Inflammatory macrophage treated with lipopolysaccharide for 1 hour (primary cell): ENCODE measurements at regions not wholly inside any gene's neighbourhood (a gene's known extent, or its start where the extent isn't known, plus 50 kb on each side); places are given as distances from the start of the nearest gene placed in this dataset.
"Not testable (repeated sequence)": the region's sequence is repeated elsewhere in the genome, so short reads cannot be mapped to it uniquely, and the experiment has no call there.

Source experiments
- DNase-seq, 2 donors: peaks; one replicate each; pipeline ENCODE4 v3.0.0-alpha.2; 2020 to 2022

DNA sequence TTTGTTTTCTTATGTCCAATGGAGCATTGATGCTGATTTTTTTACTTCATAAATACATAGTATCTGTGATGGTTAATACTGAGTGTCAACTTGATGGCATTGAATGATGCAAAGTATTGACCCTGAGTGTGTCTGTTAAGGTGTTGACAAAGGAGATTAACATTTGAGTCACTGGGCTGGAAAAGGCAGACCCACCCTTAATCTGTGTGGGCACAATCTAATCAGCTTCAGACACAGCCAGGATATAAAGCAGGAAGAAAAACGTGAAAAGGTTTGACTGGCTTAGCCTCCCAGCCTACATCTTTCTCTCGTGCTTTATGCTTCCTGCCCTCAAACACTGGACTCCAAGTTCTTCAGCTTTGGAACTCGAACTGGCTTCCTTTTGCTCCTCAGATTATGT lies 230.6 kb upstream of the SPRY1 start:
- no peak for DNase-seq

DNA sequence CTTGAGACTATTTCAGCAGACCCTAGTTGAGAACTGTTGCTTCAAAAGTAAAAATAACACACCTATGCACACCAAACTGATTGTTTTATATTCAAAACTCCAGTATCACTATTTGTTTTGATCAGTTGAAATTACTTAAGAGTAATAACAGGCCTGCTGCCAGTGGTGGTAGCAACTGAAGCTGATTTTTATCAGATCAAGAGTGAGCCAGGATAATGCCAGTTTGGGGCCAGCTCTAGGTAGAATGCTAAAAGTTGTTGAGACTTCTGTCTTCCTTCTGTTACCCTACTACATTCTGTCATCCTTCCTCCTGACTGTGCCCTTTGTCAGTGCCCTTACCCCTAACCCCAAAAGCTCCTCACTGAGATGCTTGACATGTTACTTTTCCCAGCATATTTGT lies 228.7 kb upstream of the SPRY1 start:
- DNase-seq: no peak

DNA sequence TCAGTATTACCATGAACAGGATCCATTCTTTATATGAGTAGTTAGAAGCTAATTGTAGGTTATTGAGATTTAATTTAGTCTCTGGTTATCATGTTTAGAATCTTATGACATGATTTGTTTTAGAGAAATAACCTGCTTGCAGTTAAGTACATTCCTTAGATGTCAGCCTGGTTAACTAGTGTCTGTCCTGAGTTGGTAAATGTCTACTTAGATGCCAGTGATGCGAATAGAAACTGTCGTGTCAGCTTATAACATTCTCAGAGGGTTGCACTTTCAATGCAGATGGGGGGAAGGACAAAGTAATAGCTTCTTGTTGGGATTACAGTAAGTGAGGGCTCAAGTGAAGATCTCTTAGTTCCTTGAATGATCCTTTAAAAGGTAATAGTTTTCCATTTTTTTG lies 227.8 kb upstream of the SPRY1 start:
- DNase-seq: no peak

DNA sequence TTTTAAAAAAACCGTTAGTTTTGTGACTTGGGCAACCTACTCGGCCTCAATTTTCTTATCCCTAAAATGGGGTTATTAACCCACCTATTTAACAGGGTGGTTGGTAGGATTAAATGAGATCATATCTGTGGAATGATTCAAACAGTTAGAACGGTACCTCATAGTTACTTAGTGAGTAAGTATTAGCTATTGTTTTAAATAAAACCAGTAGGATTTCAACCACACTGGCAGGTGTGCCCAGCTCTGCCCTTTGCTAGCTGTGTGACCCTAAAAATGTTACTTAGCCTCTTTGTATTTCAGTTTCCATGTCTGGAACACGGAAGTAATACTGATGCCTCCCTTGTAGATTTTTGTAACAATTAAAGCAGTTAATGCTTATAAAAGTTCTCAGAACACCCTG lies 225.8 kb upstream of the SPRY1 start:
- DNase-seq: no peak

DNA sequence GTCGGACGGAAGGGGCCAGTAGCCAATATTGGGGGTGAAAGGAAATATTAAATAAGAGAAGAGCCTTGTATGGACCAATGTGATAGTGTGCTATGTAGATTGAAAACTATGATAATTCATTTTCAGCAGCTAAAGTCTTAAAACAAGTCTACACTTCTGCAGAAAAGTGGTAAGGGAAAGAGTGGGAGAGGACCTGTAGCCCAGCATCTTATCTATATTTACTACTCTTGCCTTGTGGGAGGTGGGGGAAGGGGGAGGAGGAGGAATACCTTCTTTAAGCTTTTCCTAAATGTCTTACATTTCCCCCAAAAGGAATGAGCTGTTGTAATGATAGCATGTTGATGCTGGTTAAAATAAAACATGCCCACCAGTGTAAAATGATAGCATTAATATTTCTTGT lies 220.0 kb upstream of the SPRY1 start:
- no peak for DNase-seq

DNA sequence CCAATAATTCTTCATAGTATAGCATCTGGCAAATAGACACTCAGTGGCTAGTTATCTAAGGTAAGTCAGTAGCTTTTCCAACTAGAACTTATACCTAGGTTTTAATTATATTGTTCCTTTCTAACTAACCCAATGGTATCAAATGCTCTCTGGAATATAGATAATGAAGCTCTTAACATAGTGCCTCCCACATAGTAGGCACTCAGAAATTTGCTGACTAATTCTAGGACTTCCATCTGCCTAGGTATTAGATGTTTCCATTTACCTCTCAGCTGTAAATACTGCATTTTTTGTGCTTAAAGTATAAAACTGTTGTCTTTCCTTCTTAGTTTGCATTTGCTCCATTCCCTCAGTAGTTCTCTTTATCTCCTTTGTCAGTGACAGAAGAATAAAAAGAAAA lies 214.3 kb upstream of the SPRY1 start:
- DNase-seq: no peak

DNA sequence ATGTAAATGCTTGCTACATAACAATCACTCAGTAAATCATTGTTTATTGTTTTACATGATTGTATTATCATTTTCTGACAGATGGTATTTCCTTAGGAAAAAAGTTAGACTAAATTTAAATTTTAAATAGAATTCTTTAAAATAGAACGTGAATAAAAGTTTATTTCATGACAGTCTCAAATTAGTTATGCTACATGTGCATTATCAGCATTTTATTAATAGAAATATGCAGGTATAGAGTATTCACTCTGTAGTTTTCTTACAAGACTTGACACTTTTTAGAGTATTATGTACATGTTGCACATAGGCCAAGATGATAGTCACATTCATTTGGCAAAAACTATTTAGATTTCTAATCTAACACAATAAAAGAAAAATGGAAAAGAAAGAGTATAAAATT lies 213.3 kb upstream of the SPRY1 start:
- no peak for DNase-seq

DNA sequence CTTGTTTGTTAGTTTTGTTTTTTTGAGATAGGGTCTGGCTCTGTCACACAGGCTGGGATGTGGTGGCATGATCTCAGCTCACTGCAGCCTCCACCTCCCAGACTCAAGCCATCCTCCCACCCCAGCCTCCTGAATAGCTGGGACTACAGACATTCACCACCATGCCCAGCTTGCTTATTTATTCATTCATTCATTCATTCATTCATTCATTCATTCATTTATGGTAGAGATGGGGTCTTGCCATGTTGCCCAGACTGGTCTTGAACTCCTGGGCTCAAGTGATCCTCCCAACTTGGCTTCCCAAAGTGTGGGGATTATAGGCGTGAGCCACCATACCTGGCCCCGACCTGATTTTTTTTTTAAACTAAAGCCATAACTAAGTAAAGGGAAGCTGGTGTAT lies 212.8 kb upstream of the SPRY1 start:
- not testable (repeated sequence) for DNase-seq

DNA sequence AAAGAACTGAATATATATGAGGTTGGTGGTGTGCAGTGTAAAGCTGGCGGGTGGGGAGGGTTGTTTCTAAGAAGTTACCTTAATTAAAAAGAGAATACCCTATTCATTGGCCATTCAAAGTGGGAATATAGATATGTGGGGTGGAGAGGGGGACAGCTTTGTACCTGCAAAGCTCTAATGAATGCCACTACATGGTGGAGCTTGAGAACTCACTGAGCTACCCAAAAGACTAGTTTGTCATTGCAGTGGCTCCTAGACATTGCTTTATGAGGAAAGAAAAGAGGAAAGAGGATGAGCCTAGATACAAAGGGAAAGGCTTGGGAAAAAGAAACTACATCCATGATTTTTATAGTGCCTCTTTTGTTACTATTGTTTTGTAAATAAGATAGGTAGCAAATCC lies 209.9 kb upstream of the SPRY1 start:
- DNase-seq: no peak

DNA sequence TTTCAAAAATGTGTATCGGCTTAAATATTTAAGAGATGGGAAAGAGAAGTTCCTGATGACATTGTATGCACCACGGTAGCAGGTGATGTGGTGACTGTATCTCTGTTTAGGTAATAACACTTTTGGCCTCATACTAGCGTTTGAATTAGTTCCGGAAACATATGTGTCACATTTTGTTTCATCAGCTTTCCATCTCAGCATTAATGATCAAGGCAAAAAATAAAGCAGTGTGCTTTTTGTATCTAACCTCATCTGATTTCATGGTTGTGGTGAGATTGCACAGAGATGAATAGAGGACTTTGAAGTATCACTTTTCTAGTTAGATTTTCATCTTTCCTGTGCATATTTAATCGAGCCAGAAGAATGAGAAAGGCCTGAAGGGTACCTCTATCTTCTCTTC lies 206.4 kb upstream of the SPRY1 start:
- DNase-seq: no peak

DNA sequence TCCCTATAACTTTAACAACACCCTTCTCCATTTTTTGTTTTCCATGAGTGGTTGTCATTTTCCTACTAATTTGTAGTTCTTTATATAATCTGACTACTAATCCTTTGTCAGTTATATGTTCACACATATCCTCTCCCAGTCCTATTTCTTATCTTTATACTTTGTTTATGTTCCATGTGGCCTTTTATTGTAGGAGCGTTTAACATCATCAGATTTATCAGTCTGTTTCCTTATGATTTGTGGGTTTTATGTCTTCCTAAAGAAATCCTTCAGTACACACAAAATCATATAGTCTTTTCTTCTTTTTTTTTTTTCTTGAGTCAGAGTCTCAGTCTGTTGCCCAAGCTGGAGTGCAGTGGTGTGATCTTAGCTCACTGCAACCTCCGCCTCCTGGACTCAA lies 204.9 kb upstream of the SPRY1 start:
- no peak for DNase-seq

DNA sequence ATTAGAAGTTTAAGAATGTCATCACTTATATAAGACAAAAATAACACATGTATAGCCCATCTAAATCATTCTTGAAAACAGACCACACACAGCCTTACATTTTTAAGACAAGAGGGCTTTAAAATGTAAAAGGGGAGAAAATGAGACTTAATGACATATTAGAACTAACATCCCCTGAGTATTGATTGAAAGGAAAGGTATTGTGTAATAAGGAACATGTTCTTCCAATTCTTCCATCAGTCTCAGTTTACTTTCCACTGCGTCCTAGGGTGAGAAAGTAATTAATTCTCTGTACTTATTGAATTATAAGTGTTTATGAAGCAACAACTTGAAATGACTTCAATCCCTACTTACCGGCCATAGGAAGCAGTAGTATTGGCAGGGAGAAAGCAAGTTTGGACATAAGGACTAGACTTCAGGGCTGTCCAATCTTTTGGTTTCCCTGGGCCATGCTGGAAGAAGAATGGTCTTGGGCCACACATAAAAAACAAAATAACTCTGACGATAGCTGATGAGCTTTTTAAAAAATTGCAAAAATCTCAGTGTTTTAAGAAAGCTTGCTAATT lies 202.7 kb upstream of the SPRY1 start:
- no peak for DNase-seq

DNA sequence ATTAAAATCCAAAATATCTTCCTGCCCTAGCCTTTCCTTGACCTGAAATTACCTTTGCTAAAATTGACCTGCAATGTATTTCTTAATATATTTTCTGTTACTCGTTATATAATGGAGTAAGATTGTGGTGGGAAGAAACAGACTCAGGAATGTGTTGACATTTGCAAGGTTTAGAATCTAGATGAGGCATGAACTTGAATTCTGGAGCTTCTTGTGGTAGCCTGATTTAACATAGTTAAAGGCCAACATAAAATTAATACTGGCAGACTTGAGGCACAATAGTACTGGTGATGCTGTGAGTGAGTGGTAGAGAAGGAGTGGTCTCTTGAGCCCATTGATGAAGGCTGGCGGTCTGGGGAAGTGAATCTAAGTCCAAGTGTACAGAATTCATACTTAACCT lies 197.9 kb upstream of the SPRY1 start:
- no peak for DNase-seq

DNA sequence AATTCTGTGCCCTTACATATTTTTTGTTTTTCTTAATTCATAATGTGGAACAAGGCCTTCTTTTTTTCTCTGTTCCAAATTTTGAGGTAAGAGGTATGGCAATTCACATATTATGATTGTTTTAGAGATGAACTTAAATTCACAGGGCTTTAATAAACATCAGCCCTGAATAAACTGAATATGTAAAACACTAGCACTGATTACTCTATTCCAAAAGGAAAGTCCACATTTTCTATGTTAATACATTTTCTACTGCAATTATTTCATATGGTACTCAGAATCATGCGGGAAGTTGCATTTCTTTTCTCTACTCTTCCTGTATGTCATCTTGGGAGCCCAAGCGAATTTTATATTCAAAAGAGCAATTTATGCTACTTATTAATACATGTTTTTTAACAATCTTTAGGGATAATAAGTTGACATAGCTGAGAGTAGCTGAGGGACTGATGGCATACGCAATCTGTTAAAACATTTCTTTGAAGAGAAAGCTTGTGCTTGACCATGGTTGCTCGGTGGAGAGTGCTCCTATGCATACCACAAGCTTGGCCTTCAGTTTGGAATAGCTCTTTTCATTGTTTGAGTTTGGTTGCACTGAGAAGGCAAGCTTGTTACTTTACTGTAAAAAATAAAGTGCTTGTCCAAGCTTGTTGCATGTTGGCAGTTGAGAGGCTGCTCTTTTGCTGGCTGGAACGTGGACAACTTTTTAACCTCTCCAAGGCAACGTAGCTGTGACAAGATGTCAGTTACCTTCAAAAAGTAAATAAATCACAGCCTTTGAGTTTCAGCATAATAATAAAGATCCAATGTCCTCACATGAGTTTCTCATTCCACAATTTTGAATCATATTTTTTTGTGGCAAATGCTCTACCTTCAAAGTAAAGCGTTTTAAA lies 196.3 kb upstream of the SPRY1 start:
- DNase-seq: no peak

DNA sequence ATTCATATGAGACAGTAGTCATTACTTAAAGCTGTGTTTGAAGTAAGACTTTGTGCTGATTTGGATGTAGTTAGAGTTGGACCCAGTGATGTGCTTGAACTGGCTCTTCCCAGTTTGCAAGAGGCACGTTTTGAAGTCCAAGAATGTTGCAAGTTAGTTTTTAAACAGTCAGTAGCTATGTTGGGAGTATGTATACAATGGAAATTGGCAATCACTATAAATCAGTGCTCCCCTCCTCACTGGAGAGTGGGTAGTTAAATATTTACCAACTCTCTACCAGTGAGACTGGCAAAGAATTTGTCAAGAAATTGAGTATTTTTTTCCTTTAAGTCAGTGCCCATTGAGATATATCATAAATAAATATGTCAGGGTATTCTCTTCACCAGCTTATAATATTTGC lies 191.9 kb upstream of the SPRY1 start:
- no peak for DNase-seq

DNA sequence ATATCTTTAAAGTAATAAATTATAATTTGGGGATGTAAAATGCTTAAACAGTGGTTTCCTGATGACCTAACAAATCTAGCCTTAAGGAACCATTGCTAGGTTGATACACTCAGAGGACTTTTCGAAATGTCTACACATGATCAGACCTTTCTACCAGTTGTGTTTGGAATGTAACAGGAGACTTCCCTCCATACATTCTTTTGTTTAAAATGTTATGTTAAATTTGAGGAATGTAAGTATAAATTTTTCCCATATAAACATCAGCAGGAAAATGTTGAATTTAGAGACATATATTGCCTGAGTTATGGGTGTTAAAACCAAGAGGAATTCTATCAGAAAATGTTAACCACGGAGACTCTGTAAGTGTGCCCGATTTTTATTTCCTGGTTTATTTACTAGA lies 190.6 kb upstream of the SPRY1 start:
- no peak for DNase-seq

DNA sequence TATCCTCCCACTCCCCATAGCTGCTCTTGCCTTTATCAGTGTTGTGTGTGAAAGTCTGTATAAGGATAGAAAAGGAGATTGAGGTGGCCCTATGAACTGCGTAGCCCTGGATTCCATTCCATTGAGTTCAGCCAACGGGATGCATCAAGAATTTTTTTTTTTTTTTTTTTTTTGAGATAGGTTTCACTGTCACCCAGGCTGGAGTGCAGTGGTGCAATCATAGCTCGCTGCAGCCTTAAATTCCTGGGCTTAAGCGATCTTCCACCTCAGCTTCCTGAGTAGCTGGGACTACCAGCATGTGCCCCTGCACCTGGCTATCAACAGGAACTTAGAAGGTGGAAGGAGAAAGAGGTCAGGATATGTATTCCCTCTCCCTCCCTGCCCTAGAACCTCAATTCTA lies 187.2 kb upstream of the SPRY1 start:
- no peak for DNase-seq

DNA sequence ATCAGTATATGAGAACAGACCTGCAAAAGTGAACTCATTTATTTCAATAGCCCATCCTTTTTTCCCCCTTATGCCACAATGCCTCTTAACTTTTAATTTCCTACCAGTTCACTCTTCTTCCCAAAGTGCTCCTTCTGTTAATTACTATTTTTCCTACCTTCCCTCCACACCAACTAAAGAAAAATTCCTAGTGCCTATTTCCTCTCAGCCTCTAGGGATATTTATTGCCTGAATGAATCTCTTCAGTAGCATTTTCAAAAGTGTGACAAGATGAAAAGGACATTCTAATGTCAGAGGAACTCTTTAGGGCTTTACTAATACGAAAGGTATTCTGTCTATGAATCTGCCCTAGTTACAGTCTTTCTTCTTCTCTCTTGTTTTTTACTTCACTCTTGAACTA lies 181.1 kb upstream of the SPRY1 start:
- DNase-seq: no peak

DNA sequence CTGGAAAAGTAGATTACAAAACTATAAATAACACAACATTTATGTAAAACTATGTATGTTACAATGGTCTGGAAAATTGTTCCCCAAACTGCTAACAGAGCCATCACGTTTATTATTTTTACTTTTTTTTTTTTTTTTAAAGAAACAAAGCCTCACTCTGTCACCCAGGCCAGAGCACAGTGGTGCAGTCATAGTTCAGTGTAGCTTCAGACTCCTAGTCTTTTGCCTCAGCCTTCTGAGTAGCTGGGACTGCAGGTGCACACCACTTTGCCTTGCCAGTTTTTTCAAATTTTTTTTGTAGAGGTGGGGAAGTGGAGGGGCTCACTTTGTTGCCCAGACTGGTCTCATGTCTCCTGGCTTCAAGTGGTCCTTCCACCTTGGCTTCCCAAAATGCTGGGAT lies 180.1 kb upstream of the SPRY1 start:
- DNase-seq: no peak

DNA sequence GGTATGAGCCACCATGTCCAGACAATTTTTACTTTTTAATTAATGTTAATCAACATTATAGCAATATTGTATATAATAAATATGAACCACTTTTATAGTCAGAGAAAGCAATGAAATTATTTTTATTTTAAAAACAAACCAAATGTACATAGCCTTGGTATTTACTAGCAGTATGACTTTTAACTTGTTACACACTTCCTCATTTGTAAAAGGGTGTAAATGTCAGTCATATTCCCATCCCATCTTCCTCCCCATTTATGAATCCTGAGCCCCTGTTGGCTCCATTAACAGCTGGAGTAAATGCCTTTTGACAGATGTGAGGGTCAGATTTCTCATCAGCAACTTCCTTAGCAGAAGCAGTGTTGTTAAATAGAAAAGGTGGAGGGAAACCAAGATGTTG lies 179.6 kb upstream of the SPRY1 start:
- no peak for DNase-seq

DNA sequence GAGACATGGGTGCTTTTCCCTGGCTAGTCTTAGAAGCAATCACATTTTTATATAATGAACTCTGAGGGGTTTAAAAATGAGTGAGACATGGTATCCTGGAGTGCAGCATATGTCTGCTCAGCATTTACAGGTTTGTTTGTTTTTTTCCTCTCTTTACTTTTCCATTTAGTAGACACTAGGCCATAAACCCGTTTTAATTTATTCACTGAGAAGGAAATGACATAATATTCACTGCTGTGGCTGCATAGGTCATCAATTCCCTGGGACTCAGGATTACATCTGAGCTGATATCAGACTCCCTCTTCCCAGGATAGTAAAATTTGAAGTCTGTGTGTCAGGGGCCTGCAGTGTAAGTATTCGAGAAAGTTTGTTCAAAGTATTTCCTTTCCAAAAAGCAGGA lies 178.9 kb upstream of the SPRY1 start:
- no peak for DNase-seq

DNA sequence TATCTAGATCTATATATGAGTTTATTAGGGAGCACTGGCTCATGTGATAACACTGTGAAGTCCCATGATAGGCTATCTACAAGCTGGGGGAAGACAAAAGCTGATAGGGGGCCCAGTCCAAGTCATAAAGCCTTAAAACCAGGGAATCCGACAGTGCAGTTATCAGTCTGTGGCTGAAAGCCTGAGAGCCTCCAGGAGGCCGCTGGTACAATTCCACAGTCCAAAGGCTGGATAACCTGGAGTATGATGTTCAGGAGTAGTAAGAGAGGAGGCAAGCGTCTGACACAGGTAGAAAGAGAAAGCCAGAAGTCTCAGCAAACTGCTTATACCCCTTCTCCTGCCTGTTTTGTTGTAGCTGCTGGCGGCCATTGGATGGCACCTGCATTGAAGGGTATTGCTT lies 177.6 kb upstream of the SPRY1 start:
- DNase-seq: no peak

DNA sequence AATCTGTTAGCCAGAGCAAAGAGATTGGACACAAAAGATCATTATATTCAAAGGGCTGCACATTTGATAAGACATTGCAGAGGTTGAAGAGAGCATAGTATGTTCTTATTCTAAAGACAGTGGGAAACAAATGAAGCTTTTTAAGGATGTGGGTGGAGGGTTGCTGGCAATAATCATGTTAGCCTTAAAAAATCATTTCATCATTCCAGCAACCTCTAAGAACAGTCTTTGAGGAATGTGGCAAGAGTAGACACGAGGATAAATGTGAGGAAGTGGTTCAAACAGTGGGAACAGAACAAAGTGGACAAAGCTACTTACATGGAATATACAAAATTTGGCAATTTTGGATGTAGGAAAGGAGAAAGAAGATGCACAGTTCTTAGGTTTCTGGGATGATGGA lies 167.3 kb upstream of the SPRY1 start:
- DNase-seq: peak; percentile 60 to 92

DNA sequence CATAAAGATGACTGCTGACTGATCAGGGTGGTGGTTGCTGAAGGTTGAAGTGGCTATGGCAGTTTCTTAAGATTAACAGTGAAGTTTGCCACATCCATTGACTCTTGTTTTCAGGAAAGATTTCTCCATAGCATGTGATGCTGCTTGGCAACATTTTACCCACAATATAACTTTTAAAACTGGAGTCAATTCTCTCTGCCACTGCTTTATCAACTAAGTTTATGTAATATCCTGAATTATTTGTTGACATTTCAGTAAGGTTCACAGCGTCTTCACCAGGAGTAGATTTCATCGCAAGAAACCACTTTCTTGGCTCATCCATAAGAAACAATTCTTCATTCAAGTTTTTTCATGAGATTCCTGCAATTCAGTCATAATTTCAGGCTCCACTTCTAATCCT lies 166.5 kb upstream of the SPRY1 start:
- peak in 1 of 2 donors; percentile 20 for DNase-seq

DNA sequence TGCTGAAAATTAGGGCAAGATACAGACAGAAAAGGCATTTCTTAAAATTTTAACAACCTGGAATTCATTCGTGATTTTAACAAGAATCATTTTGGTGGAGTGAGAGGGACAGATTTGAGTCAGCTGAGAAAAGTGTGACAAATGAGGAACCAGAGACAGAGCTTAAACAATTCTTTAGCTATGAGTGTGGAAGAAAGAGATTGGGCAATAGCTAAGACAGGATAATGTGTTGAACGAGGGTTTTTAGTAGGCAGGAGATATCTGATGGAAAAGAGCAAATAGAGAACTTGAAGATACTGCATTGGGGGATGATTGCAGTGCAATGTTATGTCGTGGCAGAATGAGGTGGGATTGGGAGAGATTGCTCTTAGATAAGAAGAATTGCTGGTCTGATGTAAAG lies 164.2 kb upstream of the SPRY1 start:
- peak; percentile 53 to 69 for DNase-seq
